ENCODE measurements at regions not wholly inside any gene's neighbourhood (a gene's known extent, or its start where the extent isn't known, plus 50 kb on each side); places are given as distances from the start of the nearest gene placed in this dataset.

DNA sequence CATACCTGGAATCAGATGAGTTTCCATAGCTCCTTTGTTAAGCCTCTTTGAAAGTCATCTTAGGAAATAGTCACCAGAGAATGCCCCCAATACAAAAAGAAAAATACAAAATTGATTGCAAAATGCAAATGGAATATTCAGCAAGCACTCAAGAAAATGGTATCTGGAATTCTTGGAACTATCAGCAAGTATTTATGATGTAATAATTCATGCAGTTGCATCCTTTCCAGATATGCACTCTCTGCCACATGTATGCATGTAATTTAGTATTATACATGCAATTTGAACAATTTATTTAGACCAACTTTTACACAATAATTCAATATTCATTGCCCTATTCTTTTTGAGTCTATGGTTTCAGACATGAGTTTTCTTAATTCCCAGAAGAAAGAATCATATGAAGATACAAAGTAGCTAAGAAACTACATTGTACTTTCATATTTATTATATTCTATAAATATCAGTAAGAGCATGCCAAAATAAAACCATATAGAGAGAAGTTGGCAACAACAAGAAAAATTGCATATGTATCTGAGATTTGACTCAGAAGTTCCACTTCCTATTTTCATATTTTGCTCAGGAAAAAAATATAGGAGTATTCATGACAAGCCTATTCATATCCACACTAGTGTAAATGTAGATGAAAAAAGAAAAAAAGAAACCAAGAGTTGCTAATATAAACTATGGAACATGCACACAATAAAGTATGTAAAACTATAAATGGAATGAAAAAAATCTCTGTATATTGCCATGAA is 338.5 kb downstream of the SEMA3D start:
- peaks cover 6% of the 10 kb centered on the region for H3K27me3 Mint-ChIP-seq (ENCODE audit: low read depth, poor library complexity)
- TF ChIP-seq, protein P1, sequence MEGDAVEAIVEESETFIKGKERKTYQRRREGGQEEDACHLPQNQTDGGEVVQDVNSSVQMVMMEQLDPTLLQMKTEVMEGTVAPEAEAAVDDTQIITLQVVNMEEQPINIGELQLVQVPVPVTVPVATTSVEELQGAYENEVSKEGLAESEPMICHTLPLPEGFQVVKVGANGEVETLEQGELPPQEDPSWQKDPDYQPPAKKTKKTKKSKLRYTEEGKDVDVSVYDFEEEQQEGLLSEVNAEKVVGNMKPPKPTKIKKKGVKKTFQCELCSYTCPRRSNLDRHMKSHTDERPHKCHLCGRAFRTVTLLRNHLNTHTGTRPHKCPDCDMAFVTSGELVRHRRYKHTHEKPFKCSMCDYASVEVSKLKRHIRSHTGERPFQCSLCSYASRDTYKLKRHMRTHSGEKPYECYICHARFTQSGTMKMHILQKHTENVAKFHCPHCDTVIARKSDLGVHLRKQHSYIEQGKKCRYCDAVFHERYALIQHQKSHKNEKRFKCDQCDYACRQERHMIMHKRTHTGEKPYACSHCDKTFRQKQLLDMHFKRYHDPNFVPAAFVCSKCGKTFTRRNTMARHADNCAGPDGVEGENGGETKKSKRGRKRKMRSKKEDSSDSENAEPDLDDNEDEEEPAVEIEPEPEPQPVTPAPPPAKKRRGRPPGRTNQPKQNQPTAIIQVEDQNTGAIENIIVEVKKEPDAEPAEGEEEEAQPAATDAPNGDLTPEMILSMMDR (IDR thresholded peaks at IDR 0.05), result no peak
- H3K27ac Mint-ChIP-seq, result no peak overlapping the region
- no peaks in the 10 kb centered on the region for H3K4me1 Mint-ChIP-seq
- DNase-seq, result no peak
- no peaks in the 10 kb centered on the region for H3K9me3 Mint-ChIP-seq
- H3K36me3 Mint-ChIP-seq (ENCODE audit: low read depth), result no peaks in the 10 kb centered on the region
- no peak overlapping the region for H3K4me3 Mint-ChIP-seq

DNA sequence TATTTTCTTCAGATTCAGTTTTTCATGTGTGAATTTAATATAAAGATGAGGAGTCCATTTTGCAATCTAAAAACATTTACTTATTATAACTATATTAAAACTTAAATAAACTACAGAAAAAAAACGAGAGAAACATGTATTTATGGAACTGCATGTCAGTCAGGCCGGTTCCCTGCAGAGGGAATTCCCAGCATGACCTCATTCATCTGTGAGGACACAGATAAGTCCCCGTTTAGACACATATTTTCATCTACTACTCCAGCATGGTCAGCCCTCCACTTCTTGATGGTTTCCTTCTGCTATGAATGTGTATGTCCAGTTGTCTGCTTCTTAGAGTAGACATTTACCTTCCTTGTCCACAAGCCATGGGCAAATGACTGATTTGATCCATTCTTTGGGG is 339.1 kb downstream of the SEMA3D start:
- no peaks in the 10 kb centered on the region for H3K4me1 Mint-ChIP-seq
- TF ChIP-seq, protein P1 (IDR thresholded peaks at IDR 0.05), result no peak
- H3K27ac Mint-ChIP-seq, result no peak overlapping the region
- H3K4me3 Mint-ChIP-seq, result no peak overlapping the region
- H3K9me3 Mint-ChIP-seq, result no peaks in the 10 kb centered on the region
- H3K27me3 Mint-ChIP-seq (ENCODE audit: low read depth, poor library complexity), result peaks cover 6% of the 10 kb centered on the region
- H3K36me3 Mint-ChIP-seq (ENCODE audit: low read depth), result no peaks in the 10 kb centered on the region
- DNase-seq, result no peak

DNA sequence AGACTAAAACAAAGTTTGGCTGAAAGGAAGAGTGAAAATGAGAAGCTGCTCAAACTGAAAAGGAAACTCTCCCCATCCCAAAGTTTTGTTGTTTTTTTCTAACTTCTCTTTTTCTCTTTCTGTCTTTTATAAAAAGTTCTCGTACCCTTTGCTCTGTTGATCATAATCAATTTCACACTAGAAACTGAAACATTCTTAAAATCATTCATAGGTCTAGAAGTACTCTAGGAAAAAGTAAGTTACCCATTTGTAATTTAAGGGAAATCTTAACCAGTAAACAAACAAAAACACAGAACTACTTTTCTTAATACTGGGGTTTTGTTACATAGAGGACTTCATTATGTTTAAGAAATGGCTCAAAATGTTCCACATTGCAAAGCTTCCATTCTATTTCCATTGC is 339.8 kb downstream of the SEMA3D start:
- DNase-seq, result no peak
- no peaks in the 10 kb centered on the region for H3K9me3 Mint-ChIP-seq
- H3K4me3 Mint-ChIP-seq, result no peak overlapping the region
- no peaks in the 10 kb centered on the region for H3K4me1 Mint-ChIP-seq
- no peaks in the 10 kb centered on the region for H3K36me3 Mint-ChIP-seq (ENCODE audit: low read depth)
- peaks cover 6% of the 10 kb centered on the region for H3K27me3 Mint-ChIP-seq (ENCODE audit: low read depth, poor library complexity)
- TF ChIP-seq, protein P1 (IDR thresholded peaks at IDR 0.05), result no peak
- H3K27ac Mint-ChIP-seq, result no peak overlapping the region

DNA sequence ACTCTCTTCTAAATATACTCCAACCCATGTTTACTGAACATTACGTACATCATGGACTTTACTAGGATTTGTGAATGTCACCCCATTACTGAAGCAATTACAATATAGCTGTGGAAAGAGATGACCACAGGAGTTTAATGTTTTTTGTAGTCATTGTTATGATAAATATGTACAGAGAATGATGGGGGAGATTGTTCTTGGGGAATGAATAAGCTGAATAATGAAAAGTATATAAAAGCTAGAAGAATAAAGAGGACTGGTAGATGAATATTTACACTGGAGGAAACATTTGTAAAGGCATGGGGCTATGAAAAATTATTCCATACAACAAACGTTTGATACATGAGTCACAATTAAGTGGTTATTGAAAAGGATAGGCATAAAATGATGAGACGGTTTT is 340.9 kb downstream of the SEMA3D start:
- Mint-ChIP-seq H3K36me3 (ENCODE audit: low read depth) (no peaks in the 10 kb centered on the region), H3K4me3 (no peak overlapping the region), H3K9me3 (no peaks in the 10 kb centered on the region), H3K27me3 (ENCODE audit: low read depth, poor library complexity) (peaks cover 6% of the 10 kb centered on the region), H3K27ac (no peak overlapping the region), H3K4me1 (no peaks in the 10 kb centered on the region)
- no peak for DNase-seq
- TF ChIP-seq, protein P1 (IDR thresholded peaks at IDR 0.05), result no peak

DNA sequence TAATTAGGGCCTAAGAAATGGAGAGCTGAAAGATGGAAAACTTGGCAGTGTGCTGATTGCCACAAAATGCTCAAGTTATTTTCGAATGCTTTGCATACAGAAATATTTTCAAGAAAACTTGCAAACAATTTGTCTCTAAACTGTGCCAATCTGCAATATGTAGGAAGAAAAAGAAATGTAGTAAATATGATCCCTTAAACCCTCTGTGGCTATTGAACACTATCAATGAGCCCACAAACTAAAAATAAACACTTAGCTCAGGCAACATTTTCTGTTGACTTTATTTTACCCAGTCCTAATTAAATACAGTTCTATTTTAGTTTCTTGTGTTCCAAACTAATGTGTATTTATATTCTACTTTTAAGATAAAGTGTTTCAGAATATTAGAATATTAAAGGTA is 342.1 kb downstream of the SEMA3D start:
- DNase-seq, result no peak
- Mint-ChIP-seq H3K27ac (no peak overlapping the region), H3K36me3 (ENCODE audit: low read depth) (no peaks in the 10 kb centered on the region), H3K4me3 (no peak overlapping the region), H3K9me3 (no peaks in the 10 kb centered on the region), H3K4me1 (no peaks in the 10 kb centered on the region), H3K27me3 (ENCODE audit: low read depth, poor library complexity) (peaks cover 4% of the 10 kb centered on the region)
- TF ChIP-seq, protein P1 (IDR thresholded peaks at IDR 0.05), result no peak

DNA sequence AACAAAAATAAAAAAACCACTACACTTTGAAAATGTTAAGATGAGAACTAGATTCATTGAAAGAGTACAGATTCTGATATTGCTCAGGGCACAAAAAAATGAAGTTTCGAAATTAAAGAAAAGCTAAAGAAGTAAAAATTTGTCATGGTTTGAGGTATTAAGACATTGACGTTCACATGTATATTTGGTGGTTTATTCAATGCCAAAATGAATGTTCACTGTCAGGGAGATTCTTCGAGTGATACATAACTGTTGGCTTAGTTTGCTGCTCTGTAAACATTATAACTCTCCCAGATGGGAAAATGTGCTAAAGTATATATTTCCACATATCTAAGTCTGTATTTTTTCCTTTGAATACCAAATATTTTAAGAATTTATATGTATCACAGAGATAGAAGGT is 345.0 kb downstream of the SEMA3D start:
- Mint-ChIP-seq H3K36me3 (ENCODE audit: low read depth) (no peaks in the 10 kb centered on the region), H3K4me3 (no peak overlapping the region), H3K9me3 (no peaks in the 10 kb centered on the region), H3K27ac (no peak overlapping the region), H3K27me3 (ENCODE audit: low read depth, poor library complexity) (peaks cover 4% of the 10 kb centered on the region), H3K4me1 (peaks cover 5% of the 10 kb centered on the region)
- TF ChIP-seq, protein P1 (IDR thresholded peaks at IDR 0.05), result no peak
- no peak for DNase-seq

Data from nephron progenitor cell (in vitro differentiated cells).